ENCODE measurements at regions not wholly inside any gene's neighbourhood (a gene's known extent, or its start where the extent isn't known, plus 50 kb on each side); places are given as distances from the start of the nearest gene placed in this dataset.

DNA sequence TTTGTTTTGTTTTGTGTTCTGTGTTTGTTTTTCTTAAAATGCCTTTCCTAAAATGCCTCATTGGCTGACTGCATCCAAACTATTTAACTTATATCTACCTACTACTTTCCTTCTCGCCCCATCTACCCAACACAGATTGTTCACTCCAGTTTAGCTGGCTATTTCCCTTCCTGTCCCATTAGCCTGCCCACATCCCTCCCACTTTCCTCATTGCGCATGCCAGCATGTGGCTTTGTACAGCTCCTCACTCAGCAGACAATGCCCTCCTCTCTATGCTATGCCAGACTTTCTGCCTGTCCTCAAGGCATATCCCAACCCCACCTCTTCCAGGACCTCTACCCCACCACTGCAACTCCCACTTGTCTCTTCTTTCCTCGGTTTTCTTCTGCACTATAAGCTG is 94.7 kb upstream of the C1orf21 start:
- intact Hi-C loops (cut with DNase I; ENCODE audit: low total_unique reads), result no loop called here
- no peak for DNase-seq
- TF ChIP-seq POLR2AphosphoS5 (IDR thresholded peaks at IDR 0.05) (no peak), POLR2A (IDR thresholded peaks at IDR 0.05) (no peak)
- TF ChIP-seq, protein P1, sequence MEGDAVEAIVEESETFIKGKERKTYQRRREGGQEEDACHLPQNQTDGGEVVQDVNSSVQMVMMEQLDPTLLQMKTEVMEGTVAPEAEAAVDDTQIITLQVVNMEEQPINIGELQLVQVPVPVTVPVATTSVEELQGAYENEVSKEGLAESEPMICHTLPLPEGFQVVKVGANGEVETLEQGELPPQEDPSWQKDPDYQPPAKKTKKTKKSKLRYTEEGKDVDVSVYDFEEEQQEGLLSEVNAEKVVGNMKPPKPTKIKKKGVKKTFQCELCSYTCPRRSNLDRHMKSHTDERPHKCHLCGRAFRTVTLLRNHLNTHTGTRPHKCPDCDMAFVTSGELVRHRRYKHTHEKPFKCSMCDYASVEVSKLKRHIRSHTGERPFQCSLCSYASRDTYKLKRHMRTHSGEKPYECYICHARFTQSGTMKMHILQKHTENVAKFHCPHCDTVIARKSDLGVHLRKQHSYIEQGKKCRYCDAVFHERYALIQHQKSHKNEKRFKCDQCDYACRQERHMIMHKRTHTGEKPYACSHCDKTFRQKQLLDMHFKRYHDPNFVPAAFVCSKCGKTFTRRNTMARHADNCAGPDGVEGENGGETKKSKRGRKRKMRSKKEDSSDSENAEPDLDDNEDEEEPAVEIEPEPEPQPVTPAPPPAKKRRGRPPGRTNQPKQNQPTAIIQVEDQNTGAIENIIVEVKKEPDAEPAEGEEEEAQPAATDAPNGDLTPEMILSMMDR (IDR thresholded peaks at IDR 0.05 in 8 of 11, conservative IDR thresholded peaks at IDR 0.05 in 3 of 11), result no peak
- no peaks in the 10 kb centered on the region for H3K27me3 ChIP-seq (replicated peaks in 1 of 7)
- peaks cover 0 to 12% (median 6%) of the 10 kb centered on the region in 6 donors for H3K4me1 ChIP-seq
- H3K36me3 ChIP-seq, result no peaks in the 10 kb centered on the region
- 71 to 93% (median 87%) methylated on average over 3 of the region's 3 CpGs for WGBS, 5 donors
- no peak overlapping the region for H3K4me3 ChIP-seq
- peaks cover 0 to 26% (median 19%) of the 10 kb centered on the region in 8 donors for H3K9me3 ChIP-seq
- H3K27ac ChIP-seq, result no peak overlapping the region

- Histone ChIP-seq H3K9me3 (peaks cover 0 to 20% (median 17%) of the 10 kb centered on the region in 8 donors), H3K27ac (no peak overlapping the region), H3K36me3 (no peaks in the 10 kb centered on the region), H3K27me3 (replicated peaks in 1 of 7) (no peaks in the 10 kb centered on the region), H3K4me3 (no peak overlapping the region), H3K4me1 (peaks cover 2 to 27% (median 16%) of the 10 kb centered on the region in 6 donors)
- TF ChIP-seq POLR2AphosphoS5 (IDR thresholded peaks at IDR 0.05), result no peak
- TF ChIP-seq POLR2A (IDR thresholded peaks at IDR 0.05), result no peak
- TF ChIP-seq, protein P1 (IDR thresholded peaks at IDR 0.05 in 8 of 11, conservative IDR thresholded peaks at IDR 0.05 in 3 of 11), result no peak
- intact Hi-C loops (cut with DNase I; ENCODE audit: low total_unique reads), result no loop called here
- 85 to 100% (median 96%) methylated on average over 1 of the region's 1 CpG for WGBS, 5 donors
- no peak for DNase-seq
These were observed 92.7 kb upstream of the C1orf21 start for GRCh38 chr1:184294101-184294500.

GRCh38 chr1:184296466-184297243 is 90.2 kb upstream of the C1orf21 start:
- DNase-seq, result peak; percentile 79
- H3K27me3 ChIP-seq (replicated peaks in 1 of 7), result no peaks in the 10 kb centered on the region
- H3K4me3 ChIP-seq, result no peak overlapping the region
- no peaks in the 10 kb centered on the region for H3K9me3 ChIP-seq
- 14 to 21% (median 15%) methylated on average over 10 of the region's 10 CpGs for whole genome bisulfite sequencing, 5 donors
- peak in 1 of 3 donors; percentile 49 for TF ChIP-seq POLR2AphosphoS5 (IDR thresholded peaks at IDR 0.05)
- TF ChIP-seq, protein P1 (IDR thresholded peaks at IDR 0.05 in 8 of 11, conservative IDR thresholded peaks at IDR 0.05 in 3 of 11), result no peak
- no peaks in the 10 kb centered on the region for H3K36me3 ChIP-seq
- peaks cover 13 to 52% (median 31%) of the 10 kb centered on the region in 6 donors for H3K4me1 ChIP-seq
- peak overlapping the region; percentile 31 to 84 (median 80) for H3K27ac ChIP-seq
- intact Hi-C loops (cut with DNase I; ENCODE audit: low total_unique reads), result no loop called here

- Histone ChIP-seq H3K27me3 (replicated peaks in 1 of 7) (no peaks in the 10 kb centered on the region), H3K27ac (peak overlapping the region; percentile 31 to 84 (median 79)), H3K9me3 (no peaks in the 10 kb centered on the region), H3K4me3 (no peak overlapping the region), H3K36me3 (no peaks in the 10 kb centered on the region), H3K4me1 (peaks cover 13 to 52% (median 31%) of the 10 kb centered on the region in 6 donors)
- WGBS, 5 donors, result 44 to 71% (median 64%) methylated on average over 3 of the region's 3 CpGs
- intact Hi-C loops (cut with DNase I; ENCODE audit: low total_unique reads), result no loop called here
- DNase-seq, result no peak
- TF ChIP-seq POLR2A (IDR thresholded peaks at IDR 0.05) (no peak), POLR2AphosphoS5 (IDR thresholded peaks at IDR 0.05) (no peak)
- TF ChIP-seq, protein P1 (IDR thresholded peaks at IDR 0.05 in 8 of 11, conservative IDR thresholded peaks at IDR 0.05 in 3 of 11), result no peak
These were observed 89.5 kb upstream of the C1orf21 start for GRCh38 chr1:184297244-184297750.

Data from spleen (tissue), 11 donors.